Spleen (tissue), 11 donors: ENCODE measurements at regions not wholly inside any gene's neighbourhood (a gene's known extent, or its start where the extent isn't known, plus 50 kb on each side); places are given as distances from the start of the nearest gene placed in this dataset.

ENCODE experiments used
- DNase-seq: peaks from one replicate; pipeline ENCODE4 v3.0.0-alpha.2; 2020
- H3K27ac ChIP-seq, 8 donors: fragments of 200-600 bp; sonication (generic) in 7 of 8; 1 replicate in 4 of 8; 2 replicates in 4 of 8; pipeline versions ENCODE4 v1.5.0 to v1.8.0; 2016 to 2021; ENCODE audit warnings: inconsistent platforms in 4 of 8, mild to moderate bottlenecking in 4 of 8, moderate library complexity in 1 of 8
- H3K27me3 ChIP-seq, 7 donors: fragments of 200-600 bp; sonication (generic) in 6 of 7; replicated peaks in 1 of 7; 1 replicate in 4 of 7; 2 replicates in 3 of 7; pipeline versions ENCODE4 v1.5.0 to v1.8.0; 2016 to 2021; ENCODE audit warnings: inconsistent platforms in 3 of 7, mild to moderate bottlenecking in 1 of 7
- H3K36me3 ChIP-seq, 6 donors: fragments of 200-600 bp; sonication (generic) in 5 of 6; 1 replicate in 4 of 6; 2 replicates in 2 of 6; pipeline versions ENCODE4 v1.5.0 to v1.8.0; 2016 to 2021; ENCODE audit warnings: inconsistent platforms in 2 of 6
- H3K4me1 ChIP-seq, 6 donors: fragments of 200-600 bp; sonication (generic) in 5 of 6; 1 replicate in 3 of 6; 2 replicates in 3 of 6; pipeline versions ENCODE4 v1.5.0 to v1.8.0; 2016 to 2021; ENCODE audit warnings: inconsistent platforms in 3 of 6
- H3K4me3 ChIP-seq, 8 donors: fragments of 200-600 bp; sonication (generic) in 7 of 8; 1 replicate in 4 of 8; 2 replicates in 4 of 8; pipeline versions ENCODE4 v1.5.0 to v1.8.0; 2016 to 2021; ENCODE audit warnings: inconsistent platforms in 4 of 8, mild to moderate bottlenecking in 4 of 8, moderate library complexity in 2 of 8
- H3K9me3 ChIP-seq, 8 donors: fragments of 200-600 bp; sonication (generic) in 7 of 8; 1 replicate in 4 of 8; 2 replicates in 4 of 8; pipeline versions ENCODE4 v1.5.0 to v1.8.0; 2016 to 2021; ENCODE audit warnings: inconsistent platforms in 4 of 8
- CTCF ChIP-seq, 11 experiments: fragments of 200-600 bp in 7 of 11; fragments of 450-650 bp in 4 of 11; sonication (generic) in 4 of 11; IDR thresholded peaks in 8 of 11; conservative IDR thresholded peaks in 3 of 11; 1 replicate in 7 of 11; 2 replicates in 4 of 11; pipeline versions ENCODE4 v1.4.0 to v1.8.0; 2016 to 2021; ENCODE audit warnings: antibody characterized with exemption in 11 of 11, inconsistent platforms in 4 of 11, mild to moderate bottlenecking in 1 of 11
- POLR2A ChIP-seq, 3 donors: fragments of 450-650 bp; IDR thresholded peaks; one replicate each; pipeline ENCODE4 v1.5.1; 2017; ENCODE audit warnings: antibody characterized with exemption in 3 of 3, mild to moderate bottlenecking in 1 of 3
- POLR2AphosphoS5 ChIP-seq, 3 donors: sonication (generic); formaldehyde crosslinking; IDR thresholded peaks; one replicate each; pipeline ENCODE4 v1.5.1; 2017; ENCODE audit warnings: antibody characterized with exemption in 3 of 3
- WGBS, 5 donors: extraction: QIAGEN DNeasy Blood & Tissue Kit in 3 of 5; methylation state at CpG; one replicate each; pipeline versions ENCODE4 v1.1.5 to v1.1.7; 2013 to 2018; 5-methylcytosine and 5-hydroxymethylcytosine counted together
- intact Hi-C: fragments of 100-400 bp; cut with DNase I; formaldehyde crosslinking; loops from one replicate; pipeline ENCODE4 v1.15.0; 2023; ENCODE audit warnings: low total_unique reads
- donor health status: healthy with polysubstance abuse.
- donor health status: DM: no; HTN: no; CAD: no; lungs with moderate emphysema.
- donor health status: DM: no; HTN: no; CAD: no.
- donor health status: Bipolar disorder and iron deficiency.
- donor health status: healthy.
- donor health status: DM: no; HTN: no; CAD: no.
- donor health status: DM: yes; HTN: yes; CAD: no.

DNA sequence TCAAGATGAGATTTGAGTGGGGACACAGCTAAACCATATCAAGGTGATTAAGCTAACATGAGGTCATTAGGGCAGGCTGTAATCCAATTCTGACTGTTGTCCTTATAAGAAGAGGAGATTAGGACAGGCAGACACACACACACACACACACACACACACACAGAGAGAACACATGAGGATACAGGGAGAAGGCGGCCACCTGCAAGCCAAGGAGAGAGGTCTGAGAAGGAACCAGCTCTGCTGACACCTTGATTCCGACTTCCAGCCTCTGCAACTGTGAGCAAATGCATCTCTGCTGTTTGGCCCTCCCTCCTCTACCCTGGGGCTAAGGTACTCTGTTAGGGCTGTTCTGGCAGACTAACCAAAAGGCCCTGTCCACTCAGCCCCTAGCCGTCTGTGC lies 112.5 kb upstream of the GSC start:
- no peak overlapping the region for H3K27ac ChIP-seq
- 68 to 92% (median 87%) methylated on average over 3 of the region's 3 CpGs for WGBS, 5 donors
- no peak for DNase-seq
- H3K36me3 ChIP-seq = no peaks in the 10 kb centered on the region
- no peaks in the 10 kb centered on the region for H3K9me3 ChIP-seq
- peaks cover 0 to 24% (median 0%) of the 10 kb centered on the region in 7 donors for H3K27me3 ChIP-seq
- intact Hi-C loops = no loop called here
- H3K4me3 ChIP-seq = no peak overlapping the region
- no peak for TF ChIP-seq CTCF (IDR thresholded peaks at IDR 0.05 in 8 of 11, conservative IDR thresholded peaks at IDR 0.05 in 3 of 11)
- no peak for TF ChIP-seq POLR2AphosphoS5 (IDR thresholded peaks at IDR 0.05)
- TF ChIP-seq POLR2A (IDR thresholded peaks at IDR 0.05) = no peak
- H3K4me1 ChIP-seq = peaks cover 0 to 13% (median 0%) of the 10 kb centered on the region in 6 donors

DNA sequence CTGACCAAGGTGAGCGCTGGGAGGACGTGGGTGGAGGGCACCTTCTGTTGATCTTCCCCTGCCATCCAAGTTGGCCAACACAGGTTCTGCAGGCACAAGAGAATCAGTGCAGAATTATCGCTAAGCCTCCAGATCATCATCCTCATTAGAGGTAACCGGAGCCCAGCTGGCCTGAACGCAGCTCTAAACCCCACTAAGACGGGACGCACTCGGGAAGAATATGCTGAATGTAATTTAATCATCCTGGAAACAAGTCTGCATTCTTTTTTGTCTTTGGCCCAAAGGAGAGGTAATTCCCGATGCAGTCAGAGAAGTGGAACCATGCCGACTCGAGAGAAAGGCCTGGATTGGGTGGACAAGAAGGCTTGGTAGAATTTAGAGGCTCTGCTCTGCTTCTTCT lies 111.0 kb upstream of the GSC start:
- Histone ChIP-seq H3K27ac (no peak overlapping the region), H3K36me3 (no peaks in the 10 kb centered on the region), H3K4me1 (peaks cover 0 to 13% (median 0%) of the 10 kb centered on the region in 6 donors), H3K27me3 (peaks cover 0 to 33% (median 0%) of the 10 kb centered on the region in 7 donors), H3K4me3 (no peak overlapping the region), H3K9me3 (no peaks in the 10 kb centered on the region)
- intact Hi-C loops = no loop called here
- no peak for TF ChIP-seq POLR2A (IDR thresholded peaks at IDR 0.05)
- TF ChIP-seq POLR2AphosphoS5 (IDR thresholded peaks at IDR 0.05) = no peak
- no peak for TF ChIP-seq CTCF (IDR thresholded peaks at IDR 0.05 in 8 of 11, conservative IDR thresholded peaks at IDR 0.05 in 3 of 11)
- no peak for DNase-seq
- 84 to 95% (median 90%) methylated on average over 11 of the region's 11 CpGs for WGBS, 5 donors

DNA sequence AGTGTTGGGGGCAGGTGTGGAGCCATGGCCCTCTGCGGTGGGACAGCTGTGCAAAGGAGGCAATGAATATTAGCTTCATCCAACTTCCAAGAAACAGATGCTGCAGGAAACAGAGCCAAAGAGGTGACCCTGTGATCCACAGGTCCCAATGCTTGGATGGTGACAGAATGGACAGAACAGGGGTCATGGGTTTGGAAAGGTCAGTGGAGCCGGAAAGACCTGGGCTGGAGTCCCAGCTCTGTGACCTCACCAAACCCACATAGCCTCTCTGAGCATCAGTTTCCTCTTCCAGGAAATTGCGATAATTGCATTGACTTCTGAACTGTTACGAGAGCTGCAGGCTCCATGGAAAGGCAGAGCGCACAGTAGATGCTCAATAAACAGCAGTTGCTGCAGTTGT lies 110.2 kb upstream of the GSC start:
- no peaks in the 10 kb centered on the region for H3K36me3 ChIP-seq
- DNase-seq = no peak
- TF ChIP-seq CTCF (IDR thresholded peaks at IDR 0.05 in 8 of 11, conservative IDR thresholded peaks at IDR 0.05 in 3 of 11) = no peak
- peak in 2 of 3 donors; percentile 30 to 32 for TF ChIP-seq POLR2AphosphoS5 (IDR thresholded peaks at IDR 0.05)
- H3K4me3 ChIP-seq = no peak overlapping the region
- H3K9me3 ChIP-seq = no peaks in the 10 kb centered on the region
- 76 to 87% (median 82%) methylated on average over 5 of the region's 5 CpGs for WGBS, 5 donors
- H3K4me1 ChIP-seq = peaks cover 0 to 13% (median 0%) of the 10 kb centered on the region in 6 donors
- intact Hi-C loops = no loop called here
- peaks cover 0 to 35% (median 0%) of the 10 kb centered on the region in 7 donors for H3K27me3 ChIP-seq
- no peak overlapping the region for H3K27ac ChIP-seq

DNA sequence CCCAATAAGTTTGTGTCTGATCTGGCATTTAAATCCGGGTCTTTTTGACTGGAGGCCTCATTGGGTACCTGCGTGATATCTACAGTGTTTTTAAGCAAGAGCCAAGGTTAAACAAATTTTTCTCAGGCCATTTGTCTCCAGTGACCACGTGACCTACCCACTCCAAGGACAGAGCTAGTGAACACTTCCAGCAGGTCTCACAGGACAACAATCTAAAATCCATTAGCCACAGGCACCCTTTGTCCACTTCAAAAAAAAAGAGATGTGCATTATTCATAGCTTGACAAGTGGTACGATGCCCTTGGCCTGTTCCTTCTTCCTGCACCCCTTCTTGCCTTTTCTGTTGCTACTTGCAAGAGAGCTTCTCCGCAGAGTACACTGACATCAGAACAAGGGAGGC lies 109.6 kb upstream of the GSC start:
- no peak for DNase-seq
- no peaks in the 10 kb centered on the region for H3K36me3 ChIP-seq
- no peaks in the 10 kb centered on the region for H3K9me3 ChIP-seq
- peak overlapping the region in 1 of 8 donors; percentile 28 for H3K27ac ChIP-seq
- 56 to 66% (median 57%) methylated on average over 5 of the region's 5 CpGs for WGBS, 5 donors
- TF ChIP-seq POLR2AphosphoS5 (IDR thresholded peaks at IDR 0.05) = no peak
- TF ChIP-seq POLR2A (IDR thresholded peaks at IDR 0.05) = no peak
- TF ChIP-seq CTCF (IDR thresholded peaks at IDR 0.05 in 8 of 11, conservative IDR thresholded peaks at IDR 0.05 in 3 of 11) = no peak
- H3K4me1 ChIP-seq = peaks cover 0 to 13% (median 0%) of the 10 kb centered on the region in 6 donors
- H3K27me3 ChIP-seq = peaks cover 0 to 29% (median 0%) of the 10 kb centered on the region in 7 donors
- intact Hi-C loops = no loop called here
- H3K4me3 ChIP-seq = no peak overlapping the region
